SIG-M5 treated with dmso at 0.1 percent for 504 hours (cell line): ENCODE measurements at regions not wholly inside any gene's neighbourhood (a gene's known extent, or its start where the extent isn't known, plus 50 kb on each side); places are given as distances from the start of the nearest gene placed in this dataset.
A peak's percentile ranks its signal among the peaks of the same experiment; 100 is the strongest.
"Not testable (repeated sequence)": the region's sequence is repeated elsewhere in the genome, so short reads cannot be mapped to it uniquely, and the experiment has no call there.

Experiments
- DNase-seq: peaks from one replicate; lab custom pipeline; 2025; ENCODE audit not compliant: unreplicated experiment; lab: John Stamatoyannopoulos, UW

DNA sequence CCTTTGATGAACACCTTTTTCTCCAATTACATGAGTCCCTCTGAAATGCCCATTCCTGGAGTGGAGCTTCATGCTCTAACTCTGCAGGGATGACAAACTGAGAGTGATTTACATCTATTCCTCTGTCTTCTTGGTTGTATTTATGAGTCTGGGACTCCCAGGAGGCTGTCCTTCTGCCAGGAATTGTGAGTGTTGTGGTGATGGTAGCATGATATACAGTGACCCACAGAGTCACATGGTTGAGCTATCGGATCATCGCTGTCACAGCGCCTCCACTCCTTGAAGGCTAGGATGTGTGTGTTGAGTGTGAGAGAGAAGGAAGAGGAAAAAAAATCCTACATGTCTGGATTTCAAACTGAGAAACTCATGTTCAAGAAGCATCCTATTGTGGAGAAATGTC lies 163.4 kb upstream of the CACNA1E start:
- DNase-seq = no peak

DNA sequence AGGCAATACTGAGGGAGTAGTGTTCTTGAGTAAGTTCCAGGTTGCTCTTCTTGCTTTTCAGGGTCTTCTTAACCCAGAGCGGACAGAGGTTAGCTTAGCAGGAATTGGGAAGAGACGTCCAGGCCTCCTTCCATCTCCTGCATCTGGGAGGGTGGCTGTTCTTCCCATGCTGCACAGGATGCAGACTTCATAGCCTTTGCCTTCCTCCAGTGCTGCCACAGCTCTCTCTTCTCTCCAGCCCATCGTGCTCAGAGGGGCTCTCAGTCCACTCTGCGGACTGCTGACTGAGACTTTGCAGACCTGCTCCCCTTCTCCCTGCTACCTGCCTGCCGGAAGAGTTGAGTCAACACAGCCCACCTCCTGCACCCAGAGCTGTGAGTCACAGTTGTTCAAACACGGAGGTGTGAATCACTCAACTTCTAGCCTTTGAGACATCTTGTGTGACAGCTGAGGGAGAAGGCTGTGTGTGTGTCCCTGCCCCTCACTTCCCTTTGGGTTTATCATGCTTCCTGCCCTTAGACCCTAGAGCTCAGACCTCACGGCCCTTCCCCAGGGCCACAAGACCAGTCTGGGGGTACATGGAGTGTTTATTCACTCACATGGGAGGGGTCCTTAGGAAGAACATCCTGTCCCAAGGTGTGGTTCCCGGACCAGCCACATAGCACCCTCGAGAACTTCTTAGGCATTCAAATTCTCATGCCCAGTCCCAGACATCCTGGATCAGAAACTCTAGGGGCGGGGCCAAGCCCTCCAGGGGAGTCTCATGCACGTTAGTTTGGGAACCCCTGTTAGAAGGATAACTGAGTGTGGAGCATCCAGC lies 158.3 kb upstream of the CACNA1E start:
- DNase-seq = no peak

DNA sequence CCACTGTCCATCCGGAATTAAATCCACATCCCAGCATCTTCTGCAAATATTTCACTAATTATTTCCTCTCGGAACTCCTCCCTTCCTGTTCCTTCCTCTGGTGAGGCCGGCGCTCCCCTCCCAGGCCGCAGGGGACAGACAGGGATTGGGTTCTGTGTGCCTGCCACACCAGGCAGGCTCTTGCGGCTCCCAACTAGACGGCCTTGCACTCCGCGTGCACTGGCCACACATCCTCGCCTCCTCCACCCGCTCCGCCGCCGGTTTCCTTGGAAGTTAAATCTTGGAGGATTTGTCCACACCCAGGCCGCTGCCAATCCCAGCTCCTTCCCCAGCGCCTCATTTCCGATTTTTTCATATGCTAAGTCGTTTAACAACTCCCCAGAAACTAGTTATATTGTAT lies 157.6 kb upstream of the CACNA1E start:
- DNase-seq = not testable (repeated sequence)

GRCh38 chr1:181326348-181326747 lies 157.0 kb upstream of the CACNA1E start:
- DNase-seq = no peak

DNA sequence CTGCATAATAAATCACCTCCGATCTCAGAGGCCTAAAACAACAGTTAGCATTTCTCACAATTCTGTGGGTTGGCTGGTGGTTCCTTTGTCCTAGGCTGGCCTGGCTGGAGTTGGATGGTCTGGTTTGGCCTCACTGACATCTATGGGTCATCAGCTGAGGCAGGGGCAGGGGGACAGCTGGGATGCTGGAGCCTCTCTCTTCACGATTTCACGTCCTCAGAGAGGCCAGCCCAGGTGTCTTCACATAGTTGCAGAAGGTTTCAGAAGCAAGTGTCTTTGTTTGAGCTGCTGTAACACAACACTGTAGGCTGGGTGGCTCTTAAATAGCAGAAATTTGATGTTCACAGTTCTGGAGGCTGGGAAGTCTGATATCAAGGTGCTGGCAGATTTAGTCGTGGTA lies 155.5 kb upstream of the CACNA1E start:
- no peak for DNase-seq

GRCh38 chr1:181334724-181335123 lies 148.6 kb upstream of the CACNA1E start:
- no peak for DNase-seq

DNA sequence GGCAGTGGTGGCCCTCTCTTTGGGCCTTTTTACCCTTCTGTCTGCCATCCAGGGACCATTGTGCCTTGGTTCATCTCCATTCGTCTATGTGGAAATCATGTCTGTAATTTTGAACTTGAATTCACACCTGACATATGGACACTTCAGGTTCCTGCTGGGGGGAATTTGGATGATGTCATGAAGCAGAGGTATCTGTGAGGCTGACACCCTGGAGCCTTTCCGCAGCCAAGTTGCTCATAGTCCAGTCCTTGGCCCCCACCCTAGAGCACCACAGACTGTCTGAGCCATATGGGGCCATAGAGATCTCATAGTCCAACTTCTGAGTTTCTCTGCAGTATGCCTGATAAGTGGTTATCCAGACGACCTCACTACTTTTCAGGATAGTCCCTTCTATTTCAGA lies 147.7 kb upstream of the CACNA1E start:
- no peak for DNase-seq

- DNase-seq = no peak
Measured at GRCh38 chr1:181341026-181341632, 142.2 kb upstream of the CACNA1E start.

DNA sequence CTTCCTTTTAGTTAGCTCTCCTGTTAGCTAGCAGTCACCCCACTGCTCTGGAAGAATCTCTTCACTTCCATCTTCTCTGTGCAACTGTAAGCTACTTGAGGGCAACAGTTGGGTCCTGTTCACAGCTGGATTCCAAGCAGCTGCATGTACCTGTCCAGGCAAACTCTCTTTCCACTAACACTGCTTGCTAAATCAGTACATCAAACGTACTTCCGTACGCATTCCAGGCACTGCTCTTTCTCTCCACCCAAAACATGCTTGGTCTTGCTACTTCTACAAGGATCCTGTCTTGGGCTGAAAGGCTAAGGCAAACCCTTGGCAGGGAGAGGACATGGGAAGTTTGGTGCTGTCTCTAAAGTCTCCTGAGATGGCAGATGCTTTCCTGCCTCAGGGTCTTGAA lies 139.2 kb upstream of the CACNA1E start:
- no peak for DNase-seq

DNA sequence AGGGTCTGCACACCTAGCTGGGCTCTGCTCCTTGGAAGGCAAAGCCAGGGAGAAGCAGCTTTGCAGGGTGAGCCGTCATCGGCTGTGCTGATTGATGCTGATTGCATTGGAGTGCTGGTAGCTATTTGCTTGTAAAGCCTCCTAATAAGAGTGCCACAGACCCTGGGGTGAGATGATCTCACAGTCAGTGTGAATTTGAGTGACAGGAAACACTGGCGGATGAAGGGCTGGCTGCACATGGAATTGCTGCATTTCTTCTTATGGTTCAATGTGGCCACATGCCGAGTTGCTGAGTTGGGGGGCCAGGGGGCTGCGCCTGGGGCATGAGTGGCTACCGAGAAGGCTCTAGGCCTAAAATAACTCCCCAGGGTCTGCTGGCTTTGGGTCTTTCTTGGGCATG lies 138.2 kb upstream of the CACNA1E start:
- DNase-seq = no peak

DNA sequence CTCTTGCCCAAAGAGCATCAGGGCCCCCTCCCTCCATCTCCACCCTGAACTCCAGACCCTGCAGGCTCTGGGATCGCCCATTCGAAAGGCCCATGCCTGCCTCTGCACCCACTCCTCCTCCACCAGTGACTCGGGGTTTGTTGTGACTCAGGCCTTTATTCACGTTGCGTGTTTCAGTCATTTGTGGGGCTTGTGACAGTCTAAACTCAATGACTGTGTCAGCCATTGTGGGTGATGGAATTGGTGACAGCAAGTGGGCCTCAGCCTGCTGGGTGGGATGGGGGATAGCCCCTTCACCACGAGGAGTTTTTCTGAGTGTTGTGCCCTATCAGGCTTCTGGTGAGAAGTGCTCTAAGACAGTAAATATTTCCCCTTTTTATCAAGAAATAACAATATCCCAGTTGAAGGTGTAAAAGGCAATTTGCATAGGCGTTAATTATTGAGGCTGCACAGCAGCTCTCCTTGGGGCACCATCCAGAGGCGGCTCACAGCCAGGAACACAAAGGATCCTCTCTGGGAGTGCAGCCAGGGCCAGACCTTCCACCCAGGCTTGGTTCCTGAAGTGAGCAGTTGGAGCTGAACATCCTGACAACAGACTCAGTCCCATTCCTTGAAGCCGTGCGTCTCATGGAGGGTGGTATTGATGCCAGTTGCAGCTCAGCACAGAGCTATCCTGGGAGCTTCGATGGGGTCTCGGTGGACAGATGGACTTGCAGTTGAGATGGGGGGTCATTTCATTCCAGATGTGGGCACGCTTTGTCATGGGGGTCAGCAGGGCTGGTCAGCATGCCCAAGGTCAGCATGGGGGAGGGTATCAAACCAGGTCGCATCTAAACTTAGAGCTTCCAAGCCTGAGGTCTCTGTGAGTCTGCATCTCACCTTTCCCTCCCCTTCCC lies 135.6 kb upstream of the CACNA1E start:
- no peak for DNase-seq

DNA sequence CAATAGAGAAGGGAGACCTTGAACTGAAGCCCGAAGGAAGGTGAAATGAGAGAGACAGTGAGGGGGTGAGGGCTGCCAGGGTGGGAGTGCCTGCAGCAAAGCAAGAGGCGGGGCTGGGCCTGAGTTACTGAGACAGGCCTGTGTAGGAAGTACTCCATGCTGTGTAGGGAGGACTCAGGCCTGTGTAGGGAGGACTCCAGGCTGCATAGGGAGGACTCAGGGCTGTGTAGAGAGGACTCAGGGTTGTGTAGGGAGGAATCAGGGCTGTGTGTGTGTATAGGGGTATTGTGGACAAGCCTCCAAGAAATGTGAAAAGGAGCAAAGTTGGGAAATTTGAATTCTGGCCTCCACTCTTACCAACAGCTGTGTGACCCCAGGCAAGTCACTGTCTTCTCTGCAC lies 133.8 kb upstream of the CACNA1E start:
- DNase-seq = no peak

GRCh38 chr1:181350131-181350530 lies 133.2 kb upstream of the CACNA1E start:
- DNase-seq = no peak

GRCh38 chr1:181351740-181352139 lies 131.6 kb upstream of the CACNA1E start:
- DNase-seq = no peak

DNA sequence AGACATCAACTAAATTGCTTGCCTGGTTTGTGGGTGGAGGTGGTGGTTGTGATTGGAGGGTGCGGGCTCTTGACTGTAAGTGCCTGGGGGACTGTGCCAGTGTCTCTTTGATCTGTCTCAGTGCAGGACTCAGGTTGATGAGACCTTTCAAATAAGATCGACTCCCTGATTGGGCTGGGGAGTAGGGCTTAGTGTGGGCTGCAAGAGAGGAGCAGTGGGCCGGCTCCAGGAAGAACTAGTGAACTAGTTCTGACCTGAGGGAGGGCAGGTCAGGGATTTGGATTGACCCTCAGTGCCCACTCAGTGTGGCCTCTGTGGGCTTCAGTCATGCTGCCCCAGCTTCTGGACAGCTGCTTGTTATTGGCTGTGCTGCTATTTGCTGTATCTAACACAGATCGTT lies 130.6 kb upstream of the CACNA1E start:
- DNase-seq = no peak

- DNase-seq = no peak
Measured at GRCh38 chr1:181353526-181353925, 129.8 kb upstream of the CACNA1E start.

GRCh38 chr1:181354865-181355264 lies 128.5 kb upstream of the CACNA1E start:
- no peak for DNase-seq

DNA sequence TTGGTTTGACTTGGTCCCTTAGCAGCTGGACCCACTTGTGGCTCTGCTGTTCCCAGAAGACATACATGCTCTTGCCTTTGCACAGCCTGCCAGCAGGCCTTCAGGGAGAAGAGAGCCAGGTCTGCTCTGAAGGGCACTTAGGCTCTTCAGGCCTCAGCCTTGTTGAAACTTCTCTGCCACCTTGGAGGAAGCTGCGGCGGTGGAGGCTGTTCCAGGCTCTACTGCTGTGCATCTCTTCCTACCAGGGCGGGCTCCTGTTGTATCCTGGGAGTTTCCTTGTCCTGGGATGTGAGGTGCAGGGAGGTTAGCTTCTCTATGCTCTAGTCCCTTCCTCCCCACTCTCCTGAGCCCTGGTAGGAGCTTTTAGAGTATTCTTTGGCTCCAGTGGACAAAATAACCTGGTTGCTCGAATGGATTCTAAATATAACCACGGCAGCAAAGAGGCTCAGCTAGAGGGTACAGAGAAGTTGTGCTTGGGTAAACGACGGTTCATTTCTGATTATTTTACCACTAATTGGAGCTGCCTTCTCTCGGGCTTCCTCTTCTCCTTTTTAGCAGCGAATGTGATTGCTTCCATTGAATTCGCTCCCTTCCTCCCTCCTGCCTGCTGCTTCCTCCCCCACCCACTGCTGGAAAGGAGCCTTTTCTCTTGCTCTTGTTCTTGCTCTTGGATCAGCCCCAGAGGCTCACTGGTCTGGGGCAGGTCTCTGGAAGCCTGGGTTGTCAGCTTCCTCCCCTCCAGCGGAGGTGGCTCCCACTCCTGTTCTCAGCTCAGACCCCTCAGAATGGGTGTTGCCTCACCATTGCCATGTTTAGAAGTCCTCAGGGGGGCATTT lies 126.6 kb upstream of the CACNA1E start:
- DNase-seq = peak; percentile 58

DNA sequence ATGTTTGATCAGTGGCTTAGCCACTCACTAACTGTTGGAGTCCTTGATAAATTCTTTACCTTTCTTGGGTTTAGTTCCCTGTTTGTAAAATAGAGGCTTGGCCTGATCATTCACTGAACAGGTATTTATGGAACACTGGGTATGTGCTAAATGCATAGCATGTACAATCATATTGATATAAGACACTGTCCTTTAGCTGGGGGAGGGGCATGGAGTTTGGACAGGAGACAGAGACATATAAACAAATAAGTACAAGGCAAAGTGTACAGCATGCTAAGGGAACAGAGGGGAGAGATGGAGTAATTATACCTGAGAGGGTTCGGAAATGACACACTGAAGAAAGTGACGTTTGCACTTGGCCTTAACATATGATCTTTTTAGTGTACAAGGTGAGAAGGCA lies 124.3 kb upstream of the CACNA1E start:
- DNase-seq = no peak

- DNase-seq = no peak
Measured at GRCh38 chr1:181364801-181365200, 118.5 kb upstream of the CACNA1E start.

- no peak for DNase-seq
Measured at GRCh38 chr1:181366910-181367309, 116.4 kb upstream of the CACNA1E start.
